IPS-15b (cell line): ENCODE measurements at regions not wholly inside any gene's neighbourhood (a gene's known extent, or its start where the extent isn't known, plus 50 kb on each side); places are given as distances from the start of the nearest gene placed in this dataset.

ENCODE experiments used
- H3K27me3 ChIP-seq: one replicate; pipeline ENCODE4 v1.6.1; 2013; ENCODE audit warnings: low read length; ENCODE audit not compliant: control insufficient read depth, insufficient read depth
- H3K36me3 ChIP-seq: one replicate; pipeline ENCODE4 v1.6.1; 2013; ENCODE audit warnings: low read length; ENCODE audit not compliant: control insufficient read depth, insufficient read depth
- H3K4me1 ChIP-seq: one replicate; pipeline ENCODE4 v1.6.1; 2013; ENCODE audit warnings: mild to moderate bottlenecking, low read length; ENCODE audit not compliant: control insufficient read depth, insufficient read depth
- H3K4me3 ChIP-seq: one replicate; pipeline ENCODE4 v1.5.1; 2013; ENCODE audit warnings: low read depth, low read length
- H3K9ac ChIP-seq: one replicate; pipeline ENCODE4 v1.6.1; 2013; ENCODE audit warnings: low read depth, mild to moderate bottlenecking, low read length
- H3K9me3 ChIP-seq: one replicate; pipeline ENCODE4 v1.6.1; 2013; ENCODE audit warnings: mild to moderate bottlenecking, low read length; ENCODE audit not compliant: control insufficient read depth, insufficient read depth

- H3K27me3 ChIP-seq, result no peaks in the 10 kb centered on the region
- no peaks in the 10 kb centered on the region for H3K36me3 ChIP-seq
- H3K4me1 ChIP-seq, result peaks cover 12% of the 10 kb centered on the region
- H3K9ac ChIP-seq, result no peak overlapping the region
- H3K9me3 ChIP-seq, result no peaks in the 10 kb centered on the region
- no peak overlapping the region for H3K4me3 ChIP-seq
These were observed 171.8 kb upstream of the WSCD1 start for GRCh38 chr17:5898406-5898805.

DNA sequence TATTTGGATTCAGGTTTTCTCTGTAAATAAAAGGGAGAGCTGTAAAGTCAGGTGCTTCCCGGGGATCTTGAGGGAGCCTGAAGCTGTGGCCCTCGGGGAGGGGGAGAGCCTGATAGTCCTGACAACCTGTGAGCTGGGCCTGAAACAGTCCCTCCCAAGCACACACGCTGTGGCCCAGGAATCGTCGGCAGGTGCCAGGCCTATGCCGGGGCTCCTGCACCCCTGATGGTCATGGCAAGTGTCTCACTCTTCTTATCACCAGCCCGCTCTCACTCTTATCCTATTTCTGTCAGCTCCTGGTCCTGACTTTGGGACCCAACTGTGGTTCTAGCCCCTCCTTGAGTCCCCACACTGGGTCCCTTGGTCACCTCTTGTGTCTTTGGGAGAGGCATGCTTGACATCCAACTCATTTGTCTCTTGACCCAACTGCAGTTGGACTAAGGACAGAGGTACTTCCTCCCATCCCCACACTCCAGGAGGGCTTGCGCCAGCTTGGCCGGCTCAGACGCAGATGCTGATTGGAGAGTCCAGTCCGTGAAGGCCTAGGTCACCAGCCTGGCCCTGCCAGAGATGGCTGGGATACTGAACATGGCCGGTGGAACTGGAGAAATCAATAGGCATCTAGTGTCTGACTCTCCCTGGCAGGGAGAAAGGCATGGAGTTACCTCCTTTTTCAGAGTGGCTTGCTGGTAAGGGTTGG lies 170.5 kb upstream of the WSCD1 start:
- no peaks in the 10 kb centered on the region for H3K27me3 ChIP-seq
- no peaks in the 10 kb centered on the region for H3K36me3 ChIP-seq
- H3K4me3 ChIP-seq, result no peak overlapping the region
- H3K9ac ChIP-seq, result no peak overlapping the region
- no peaks in the 10 kb centered on the region for H3K9me3 ChIP-seq
- H3K4me1 ChIP-seq, result peaks cover 7% of the 10 kb centered on the region

- peaks cover 7% of the 10 kb centered on the region for H3K4me1 ChIP-seq
- H3K27me3 ChIP-seq, result no peaks in the 10 kb centered on the region
- no peak overlapping the region for H3K9ac ChIP-seq
- no peak overlapping the region for H3K4me3 ChIP-seq
- no peaks in the 10 kb centered on the region for H3K36me3 ChIP-seq
- no peaks in the 10 kb centered on the region for H3K9me3 ChIP-seq
These were observed 168.4 kb upstream of the WSCD1 start for GRCh38 chr17:5901731-5902130.

DNA sequence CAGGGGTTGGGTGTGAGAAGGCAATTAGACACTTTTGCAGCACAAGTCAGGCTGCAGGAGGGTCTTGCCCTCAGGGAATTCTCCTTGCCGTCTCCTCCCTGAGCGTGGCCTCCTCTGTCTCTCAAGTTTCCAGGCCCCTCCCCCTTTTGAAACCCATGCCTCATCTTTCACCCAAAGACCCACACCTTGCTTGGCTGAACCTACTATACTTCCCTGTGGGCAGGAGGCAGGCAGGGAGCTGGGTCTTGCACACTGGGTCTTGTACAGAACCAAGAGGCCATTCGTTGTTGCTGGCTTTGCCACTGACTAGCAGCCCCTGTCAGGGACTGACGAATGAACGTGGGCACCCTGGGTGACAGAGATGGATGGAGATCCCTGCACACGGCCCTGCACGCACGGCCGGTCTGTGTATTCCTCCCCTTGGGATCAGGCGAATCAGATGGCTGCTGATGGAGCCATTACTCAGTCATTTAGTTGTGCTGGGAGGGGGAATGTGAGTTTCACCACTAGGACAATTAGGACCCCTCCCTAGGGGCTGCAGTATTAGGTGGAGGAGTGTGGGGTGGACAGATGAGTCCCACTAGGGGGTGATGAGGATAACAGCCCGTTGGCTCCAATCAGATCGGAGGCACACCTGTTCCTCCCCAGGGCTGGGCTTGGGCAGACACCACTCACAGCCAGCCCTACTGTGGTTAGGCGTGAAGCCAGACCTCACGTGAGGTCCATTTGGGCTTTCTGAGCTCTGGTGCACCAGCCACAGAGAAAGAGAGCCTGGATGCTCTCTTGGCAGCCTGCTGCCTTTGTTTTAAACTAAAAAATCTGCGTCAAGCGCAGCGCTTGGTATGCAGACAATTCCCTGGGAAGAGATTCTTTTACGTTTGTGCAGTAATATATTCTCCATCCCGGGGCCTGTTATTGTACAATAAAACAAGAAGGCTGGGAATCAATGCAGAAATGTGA lies 167.7 kb upstream of the WSCD1 start:
- H3K9me3 ChIP-seq, result no peaks in the 10 kb centered on the region
- H3K4me1 ChIP-seq, result peaks cover 5% of the 10 kb centered on the region
- no peak overlapping the region for H3K4me3 ChIP-seq
- H3K36me3 ChIP-seq, result no peaks in the 10 kb centered on the region
- H3K27me3 ChIP-seq, result no peaks in the 10 kb centered on the region
- H3K9ac ChIP-seq, result no peak overlapping the region

- H3K4me3 ChIP-seq, result no peak overlapping the region
- H3K36me3 ChIP-seq, result no peaks in the 10 kb centered on the region
- H3K9ac ChIP-seq, result no peak overlapping the region
- no peaks in the 10 kb centered on the region for H3K9me3 ChIP-seq
- H3K4me1 ChIP-seq, result no peaks in the 10 kb centered on the region
- H3K27me3 ChIP-seq, result no peaks in the 10 kb centered on the region
These were observed 158.3 kb upstream of the WSCD1 start for GRCh38 chr17:5911919-5912318.

DNA sequence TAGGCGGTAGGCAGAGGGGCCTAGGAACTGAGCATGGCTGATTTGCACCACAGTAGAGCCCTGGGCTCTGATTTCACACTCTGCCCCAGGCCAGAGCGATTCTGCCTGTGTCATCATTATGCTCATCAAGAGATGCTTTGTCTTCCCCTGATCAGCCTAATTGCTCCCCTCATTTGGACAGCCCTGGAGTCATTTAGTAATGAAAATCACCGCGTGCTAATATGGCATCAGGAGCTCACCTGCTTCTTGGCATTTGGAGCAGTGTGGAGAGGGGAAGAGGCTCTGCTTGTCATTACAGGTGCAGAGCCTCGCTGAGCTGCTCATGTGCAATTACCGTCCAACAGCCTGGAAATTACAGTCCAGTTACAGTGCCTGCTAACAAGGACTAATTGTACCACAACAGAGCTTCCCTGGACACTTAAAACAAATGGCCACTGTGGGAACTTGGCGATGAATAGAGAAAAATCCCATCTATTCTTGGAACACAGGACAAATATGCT lies 157.1 kb upstream of the WSCD1 start:
- no peak overlapping the region for H3K9ac ChIP-seq
- H3K4me3 ChIP-seq, result no peak overlapping the region
- no peaks in the 10 kb centered on the region for H3K4me1 ChIP-seq
- no peaks in the 10 kb centered on the region for H3K27me3 ChIP-seq
- H3K36me3 ChIP-seq, result no peaks in the 10 kb centered on the region
- no peaks in the 10 kb centered on the region for H3K9me3 ChIP-seq

GRCh38 chr17:5913641-5914040 lies 156.5 kb upstream of the WSCD1 start:
- Histone ChIP-seq H3K36me3 (no peaks in the 10 kb centered on the region), H3K9me3 (no peaks in the 10 kb centered on the region), H3K4me1 (no peaks in the 10 kb centered on the region), H3K4me3 (no peak overlapping the region), H3K27me3 (no peaks in the 10 kb centered on the region), H3K9ac (no peak overlapping the region)

DNA sequence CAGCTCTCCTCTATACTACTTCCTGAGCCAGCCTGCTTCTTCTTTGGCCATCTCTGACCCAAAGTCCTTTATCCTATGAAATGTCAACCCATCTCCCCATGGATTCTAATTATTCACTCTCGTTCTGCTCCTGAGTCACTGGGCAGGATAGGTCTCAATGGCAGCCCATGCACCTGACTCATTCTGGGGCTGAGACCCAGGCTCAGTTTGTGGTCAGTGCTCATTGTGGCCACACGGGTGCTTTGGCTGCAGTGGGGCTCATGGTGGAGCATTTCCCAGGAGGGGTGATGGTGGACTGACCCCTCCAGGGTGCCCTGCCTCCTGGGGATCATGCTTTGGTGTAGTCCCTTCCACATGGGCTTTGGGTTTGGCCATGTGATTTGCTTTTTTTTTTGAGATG lies 154.8 kb upstream of the WSCD1 start:
- Histone ChIP-seq H3K4me1 (peaks cover 2% of the 10 kb centered on the region), H3K9me3 (no peaks in the 10 kb centered on the region), H3K36me3 (no peaks in the 10 kb centered on the region), H3K9ac (no peak overlapping the region), H3K27me3 (no peaks in the 10 kb centered on the region), H3K4me3 (no peak overlapping the region)

DNA sequence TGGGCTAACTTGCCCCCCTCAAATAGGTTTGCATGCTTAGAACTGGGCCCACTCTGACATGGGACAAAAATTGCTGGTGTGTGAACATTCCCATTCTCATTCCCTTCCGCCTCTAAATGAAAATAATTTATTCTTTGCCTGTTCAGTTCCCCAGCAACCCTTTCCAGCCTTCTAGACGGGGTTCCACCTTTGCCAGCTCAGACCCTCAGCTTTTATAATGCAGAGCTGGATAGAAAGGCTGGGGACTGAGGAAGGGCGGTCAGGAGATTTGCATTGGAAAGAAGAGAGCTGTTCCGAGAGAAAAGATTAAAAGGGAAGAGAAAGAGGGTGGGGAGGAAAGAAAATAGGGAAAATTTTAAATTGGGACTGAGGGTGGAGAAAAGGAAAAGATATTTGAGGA lies 151.1 kb upstream of the WSCD1 start:
- H3K9me3 ChIP-seq, result no peaks in the 10 kb centered on the region
- no peak overlapping the region for H3K9ac ChIP-seq
- peaks cover 2% of the 10 kb centered on the region for H3K4me1 ChIP-seq
- no peaks in the 10 kb centered on the region for H3K27me3 ChIP-seq
- H3K36me3 ChIP-seq, result no peaks in the 10 kb centered on the region
- no peak overlapping the region for H3K4me3 ChIP-seq

DNA sequence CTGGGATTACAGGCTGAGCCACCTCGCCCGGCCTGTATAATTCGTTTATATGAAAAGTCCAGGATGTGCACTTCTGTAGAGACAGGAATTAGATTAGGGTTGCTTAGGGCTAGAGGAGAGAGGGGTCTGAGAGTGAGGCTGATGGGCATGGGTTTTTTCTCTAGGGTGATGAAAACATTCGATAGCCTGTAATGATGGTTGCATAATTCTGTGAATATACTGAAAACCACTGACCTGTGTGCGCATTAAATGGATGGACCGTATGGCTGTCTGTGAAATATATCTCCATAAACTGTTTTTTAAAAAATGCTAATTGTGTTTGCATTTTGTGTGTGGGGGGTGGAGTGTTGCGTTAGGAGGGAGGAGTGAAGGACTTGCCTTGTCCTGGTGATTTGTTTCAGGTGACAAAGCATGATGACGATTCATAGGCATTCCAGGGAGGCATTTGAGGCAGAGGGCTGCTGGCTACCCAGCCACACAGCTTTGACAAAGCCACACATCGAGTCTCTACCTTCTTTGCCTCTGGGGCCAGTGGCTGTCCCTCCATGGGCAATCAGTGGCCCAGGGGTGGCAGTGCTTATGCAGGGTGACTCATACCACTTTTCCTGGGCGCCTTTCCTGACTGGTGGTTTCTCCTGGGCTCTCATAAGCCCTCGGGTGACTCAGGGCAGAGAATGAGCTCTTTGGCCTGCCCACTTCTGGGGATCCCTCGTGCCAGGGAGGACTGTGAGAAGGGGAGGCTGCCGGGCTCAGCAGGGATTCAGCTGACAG lies 148.5 kb upstream of the WSCD1 start:
- Histone ChIP-seq H3K4me3 (no peak overlapping the region), H3K27me3 (no peaks in the 10 kb centered on the region), H3K36me3 (no peaks in the 10 kb centered on the region), H3K9ac (no peak overlapping the region), H3K4me1 (peaks cover 2% of the 10 kb centered on the region), H3K9me3 (no peaks in the 10 kb centered on the region)

- no peaks in the 10 kb centered on the region for H3K36me3 ChIP-seq
- no peak overlapping the region for H3K4me3 ChIP-seq
- no peaks in the 10 kb centered on the region for H3K27me3 ChIP-seq
- H3K4me1 ChIP-seq, result peaks cover 2% of the 10 kb centered on the region
- H3K9me3 ChIP-seq, result no peaks in the 10 kb centered on the region
- H3K9ac ChIP-seq, result no peak overlapping the region
These were observed 147.7 kb upstream of the WSCD1 start for GRCh38 chr17:5922476-5922875.
